ENCODE measurements at regions not wholly inside any gene's neighbourhood (a gene's known extent, or its start where the extent isn't known, plus 50 kb on each side); places are given as distances from the start of the nearest gene placed in this dataset.

GRCh38 chr6:18893540-18894269 lies 506.6 kb downstream of the RNF144B start (continued):
- TF ChIP-seq CBX8 (IDR thresholded peaks at IDR 0.05; ENCODE audit: borderline replicate concordance, low read depth, low read length) = no peak
- TF ChIP-seq RNF2 (IDR thresholded peaks at IDR 0.05; ENCODE audit: borderline replicate concordance, low read depth, low read length, missing control alignments, poor library complexity, severe bottlenecking) = no peak

Measured in H1 (cell line).